ENCODE measurements at regions not wholly inside any gene's neighbourhood (a gene's known extent, or its start where the extent isn't known, plus 50 kb on each side); places are given as distances from the start of the nearest gene placed in this dataset.

GRCh38 chr13:79681069-79681468 is 200.1 kb downstream of the NDFIP2 start:
- Histone ChIP-seq H3K36me3 (ENCODE audit: control insufficient read depth in 2 of 2, extremely low read depth in 1 of 2, insufficient read depth in 2 of 2, low read length in 2 of 2) (no peaks in the 10 kb centered on the region), H3K79me2 (ENCODE audit: control insufficient read depth, insufficient read depth, low read length) (no peaks in the 10 kb centered on the region), H3K27ac (ENCODE audit: control insufficient read depth, insufficient read depth, low read length) (no peak overlapping the region), H3K9ac (ENCODE audit: control insufficient read depth, extremely low read depth, insufficient read depth, low read length) (no peak overlapping the region), H3K4me3 (ENCODE audit: control insufficient read depth in 2 of 3, extremely low read depth in 1 of 3, insufficient read depth in 2 of 3, low read depth in 1 of 3, low read length in 3 of 3) (no peak overlapping the region), H3K4me1 (ENCODE audit: control insufficient read depth, extremely low read depth, insufficient read depth, low read length) (peaks cover 10% of the 10 kb centered on the region), H2AFZ (ENCODE audit: control insufficient read depth, low read length) (no peak overlapping the region), H4K20me1 (ENCODE audit: control insufficient read depth, extremely low read depth, insufficient read depth, low read length) (no peaks in the 10 kb centered on the region), H3K9me1 (ENCODE audit: control insufficient read depth, extremely low read depth, insufficient read depth, low read length) (no peaks in the 10 kb centered on the region), H3K9me3 (ENCODE audit: control insufficient read depth, low read depth, low read length) (no peaks in the 10 kb centered on the region), H3K27me3 (ENCODE audit: control insufficient read depth, extremely low read depth, insufficient read depth, low read length) (no peaks in the 10 kb centered on the region), H3K4me2 (ENCODE audit: control insufficient read depth, extremely low read depth, insufficient read depth, low read depth, low read length) (no peak overlapping the region)
- FAIRE-seq (peak; percentile 81), DNase-seq (ENCODE audit: low read depth, low spot score) (no peak)
- dilution Hi-C loops (cut with MboI; ENCODE audit: extremely low pct_ligation_motif_present, low sequenced_read_pairs), result no loop called here
- TF ChIP-seq CTCF (optimal IDR thresholded peaks at IDR 0.05 in 1 of 3, IDR thresholded peaks at IDR 0.05 in 1 of 3, conservative IDR thresholded peaks at IDR 0.05 in 1 of 3; ENCODE audit: extremely low read depth in 1 of 3, insufficient read depth in 2 of 3, low read length in 3 of 3) (no peak), EZH2 (IDR thresholded peaks at IDR 0.05; ENCODE audit: low read length) (no peak)

GRCh38 chr13:79680485-79680884 is 199.5 kb downstream of the NDFIP2 start:
- Histone ChIP-seq H3K79me2 (ENCODE audit: control insufficient read depth, insufficient read depth, low read length) (no peaks in the 10 kb centered on the region), H3K27me3 (ENCODE audit: control insufficient read depth, extremely low read depth, insufficient read depth, low read length) (no peaks in the 10 kb centered on the region), H3K9ac (ENCODE audit: control insufficient read depth, extremely low read depth, insufficient read depth, low read length) (no peak overlapping the region), H3K27ac (ENCODE audit: control insufficient read depth, insufficient read depth, low read length) (no peak overlapping the region), H2AFZ (ENCODE audit: control insufficient read depth, low read length) (no peak overlapping the region), H3K4me1 (ENCODE audit: control insufficient read depth, extremely low read depth, insufficient read depth, low read length) (peaks cover 16% of the 10 kb centered on the region), H3K9me3 (ENCODE audit: control insufficient read depth, low read depth, low read length) (no peaks in the 10 kb centered on the region), H3K9me1 (ENCODE audit: control insufficient read depth, extremely low read depth, insufficient read depth, low read length) (no peaks in the 10 kb centered on the region), H3K36me3 (ENCODE audit: control insufficient read depth in 2 of 2, extremely low read depth in 1 of 2, insufficient read depth in 2 of 2, low read length in 2 of 2) (no peaks in the 10 kb centered on the region), H3K4me2 (ENCODE audit: control insufficient read depth, extremely low read depth, insufficient read depth, low read depth, low read length) (no peak overlapping the region), H4K20me1 (ENCODE audit: control insufficient read depth, extremely low read depth, insufficient read depth, low read length) (no peaks in the 10 kb centered on the region), H3K4me3 (ENCODE audit: control insufficient read depth in 2 of 3, extremely low read depth in 1 of 3, insufficient read depth in 2 of 3, low read depth in 1 of 3, low read length in 3 of 3) (no peak overlapping the region)
- FAIRE-seq (no peak), DNase-seq (ENCODE audit: low read depth, low spot score) (no peak)
- dilution Hi-C loops (cut with MboI; ENCODE audit: extremely low pct_ligation_motif_present, low sequenced_read_pairs), result no loop called here
- TF ChIP-seq EZH2 (IDR thresholded peaks at IDR 0.05; ENCODE audit: low read length) (no peak), CTCF (optimal IDR thresholded peaks at IDR 0.05 in 1 of 3, IDR thresholded peaks at IDR 0.05 in 1 of 3, conservative IDR thresholded peaks at IDR 0.05 in 1 of 3; ENCODE audit: extremely low read depth in 1 of 3, insufficient read depth in 2 of 3, low read length in 3 of 3) (no peak)

All from keratinocyte (primary cell).